NCI-H1417 treated with DMSO at 0.1 percent for 48 hours (cell line): ENCODE measurements at regions not wholly inside any gene's neighbourhood (a gene's known extent, or its start where the extent isn't known, plus 50 kb on each side); places are given as distances from the start of the nearest gene placed in this dataset.

Source experiments
- DNase-seq: peaks from one replicate; lab custom pipeline; 2025; lab: John Stamatoyannopoulos, UW

DNA sequence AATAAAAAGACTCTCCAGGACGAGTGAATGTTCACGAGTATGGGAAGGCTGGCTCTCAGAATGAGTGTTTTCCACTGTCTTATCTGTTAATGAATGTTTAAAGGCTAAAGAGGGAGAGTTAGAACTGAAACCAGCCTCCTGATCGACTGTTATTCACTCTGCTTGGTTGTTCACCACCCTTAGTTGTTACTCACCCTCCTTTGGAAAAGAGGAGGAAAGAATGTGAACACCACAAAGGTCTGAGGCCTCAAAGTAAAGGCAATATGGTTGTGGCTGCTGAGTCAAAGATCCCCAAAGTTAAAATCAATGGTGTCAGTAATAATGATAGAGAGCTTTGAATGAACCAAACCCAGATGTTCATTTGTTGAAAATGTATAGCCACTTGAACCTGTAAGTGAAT is 1793.2 kb upstream of the PCDH20 start:
- DNase-seq: no peak

DNA sequence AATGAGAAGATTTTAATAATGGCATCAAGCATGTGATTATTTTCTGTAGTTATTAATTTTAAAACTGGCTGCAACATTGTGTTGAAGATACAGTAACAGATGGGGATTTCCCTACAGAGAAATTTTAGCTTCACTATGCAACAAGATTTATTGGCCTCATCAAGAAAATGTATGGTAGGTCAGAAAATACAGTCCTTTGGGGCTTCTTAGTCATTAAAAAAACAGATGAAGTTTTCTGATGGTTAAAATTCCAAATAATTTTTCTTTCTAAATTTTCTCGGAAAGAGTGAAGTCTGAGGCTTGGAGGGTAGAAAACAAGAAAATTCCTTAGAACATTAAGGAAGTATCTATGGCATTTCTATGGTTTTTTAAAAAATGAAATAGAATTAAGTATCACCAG is 1790.8 kb upstream of the PCDH20 start:
- no peak for DNase-seq

DNA sequence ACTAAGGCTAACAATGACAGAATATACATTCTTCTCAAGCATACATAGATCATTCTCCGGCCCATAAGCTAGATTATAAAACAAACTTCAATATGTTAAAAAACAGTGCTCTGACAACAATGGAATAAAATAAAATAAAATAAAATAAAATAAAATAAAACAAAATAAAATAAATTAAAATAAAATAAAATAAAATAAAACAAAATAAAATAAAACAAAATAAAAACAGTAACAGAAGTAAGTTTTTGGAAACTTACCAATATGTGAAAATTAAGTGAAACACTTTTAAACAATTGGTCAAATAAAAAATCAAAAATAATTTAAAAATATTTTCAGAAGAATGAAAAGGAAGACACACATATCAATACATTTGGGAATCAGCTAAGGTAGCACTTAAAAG is 1785.8 kb upstream of the PCDH20 start:
- no peak for DNase-seq

DNA sequence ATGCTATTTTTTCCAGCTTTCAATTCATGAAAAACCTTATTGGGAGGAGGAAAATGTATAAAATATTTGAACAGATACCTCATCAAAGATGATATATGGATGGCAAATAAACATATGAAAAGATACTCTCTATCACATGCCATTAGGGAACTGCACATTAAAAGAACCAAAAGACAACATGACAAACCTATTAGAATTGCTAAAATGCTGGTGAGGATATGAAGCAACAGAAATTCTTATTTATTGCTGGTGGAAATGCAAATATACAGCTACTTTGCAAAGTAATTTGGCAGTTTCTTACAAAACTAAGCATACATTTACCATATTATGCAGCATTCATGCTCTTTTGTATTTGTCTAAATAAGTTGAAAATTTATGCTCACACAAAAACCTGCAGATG is 1783.9 kb upstream of the PCDH20 start:
- DNase-seq: no peak

DNA sequence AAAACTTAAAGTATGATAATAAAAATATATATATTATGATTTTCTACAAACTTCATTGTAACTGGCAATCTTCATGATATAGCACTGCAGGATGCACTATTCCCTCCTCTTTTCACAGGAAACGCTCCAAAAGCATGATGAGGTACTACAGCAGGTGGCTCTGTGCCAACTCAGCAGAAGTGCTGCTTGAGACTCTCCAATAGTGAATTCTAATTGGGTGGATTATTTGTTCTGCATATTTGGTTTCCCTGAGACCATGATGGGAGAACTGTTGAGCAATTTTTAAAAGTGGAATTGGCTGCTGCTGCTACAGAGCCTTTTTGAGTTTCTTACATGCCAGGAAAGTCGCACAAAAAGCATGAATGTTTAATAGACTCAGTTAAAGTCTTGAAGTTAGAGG is 1782.4 kb upstream of the PCDH20 start:
- DNase-seq: peak; percentile 74

DNA sequence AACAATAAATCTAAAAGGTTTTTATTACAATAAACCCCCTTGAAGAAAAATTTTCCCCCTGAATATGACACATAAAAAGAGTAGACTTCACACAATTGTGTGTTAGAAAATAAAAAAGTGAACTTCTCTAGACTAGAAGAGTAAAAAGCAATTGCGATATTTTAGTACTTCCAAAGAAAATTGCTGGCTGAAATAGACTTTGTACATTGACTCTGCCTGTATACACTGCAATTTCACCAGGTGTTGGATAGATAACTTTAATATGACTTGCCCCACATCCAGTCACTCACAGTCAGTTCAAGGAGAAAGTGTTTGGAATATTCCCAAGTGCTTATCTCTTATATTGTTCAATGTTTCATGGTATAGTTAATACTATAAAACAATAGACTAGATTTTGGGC is 1780.1 kb upstream of the PCDH20 start:
- DNase-seq: no peak

DNA sequence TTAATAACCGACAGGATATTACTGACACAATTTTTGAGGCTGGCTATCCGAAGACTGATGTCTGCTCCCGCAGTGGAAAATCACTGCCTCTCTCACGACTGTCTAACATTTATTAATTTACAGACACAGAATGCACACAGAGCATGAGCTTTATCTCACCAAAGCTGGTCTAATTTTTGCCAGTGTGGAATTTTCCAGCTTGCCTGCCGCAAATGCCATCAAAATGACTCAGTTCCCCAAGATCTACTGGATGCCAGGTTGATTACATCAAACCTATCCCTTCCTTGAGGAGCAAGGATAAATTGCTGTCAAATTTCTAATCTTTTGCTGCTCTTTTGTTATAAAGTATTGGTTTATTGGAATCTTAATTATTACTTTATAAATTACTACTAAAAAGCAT is 1775.1 kb upstream of the PCDH20 start:
- DNase-seq: no peak

DNA sequence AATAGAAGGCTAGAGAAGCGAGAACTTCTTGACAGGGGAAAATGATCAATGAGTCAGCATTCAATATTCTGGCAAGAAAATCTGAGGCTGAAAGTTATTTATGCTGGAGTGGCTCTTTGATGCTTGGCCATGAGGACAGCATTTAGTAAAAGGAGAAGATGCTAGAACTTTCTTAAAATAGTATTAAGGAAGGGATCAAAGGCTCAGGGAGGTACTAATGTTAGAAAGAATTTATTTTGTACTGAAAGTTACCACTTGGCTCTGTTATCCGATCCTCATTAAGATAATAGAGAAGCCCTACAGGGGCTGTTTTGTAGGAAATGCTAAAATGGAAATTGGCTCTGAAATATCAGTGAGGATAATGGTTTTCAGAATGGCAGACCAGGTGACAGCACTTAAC is 1774.6 kb upstream of the PCDH20 start:
- peak; percentile 68 for DNase-seq

DNA sequence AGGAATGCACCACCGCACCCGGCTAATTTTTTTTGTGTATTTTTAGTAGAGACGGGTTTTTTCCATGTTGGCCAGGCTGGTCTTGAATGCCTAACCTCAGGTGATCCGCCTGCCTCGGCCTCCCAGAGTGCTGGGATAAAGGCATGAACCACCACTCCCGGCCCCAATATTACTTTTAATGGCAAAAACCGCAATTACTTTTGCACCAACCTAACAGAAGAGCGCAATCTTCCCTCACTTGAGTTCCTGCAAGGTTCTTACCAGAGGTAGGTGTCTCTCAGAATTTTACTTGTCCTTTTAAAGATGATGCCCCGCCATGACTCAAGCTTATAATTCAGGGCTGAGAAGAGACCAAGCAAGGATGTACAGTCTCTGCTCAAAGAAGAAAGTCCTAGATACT is 1774.1 kb upstream of the PCDH20 start:
- DNase-seq: no peak

DNA sequence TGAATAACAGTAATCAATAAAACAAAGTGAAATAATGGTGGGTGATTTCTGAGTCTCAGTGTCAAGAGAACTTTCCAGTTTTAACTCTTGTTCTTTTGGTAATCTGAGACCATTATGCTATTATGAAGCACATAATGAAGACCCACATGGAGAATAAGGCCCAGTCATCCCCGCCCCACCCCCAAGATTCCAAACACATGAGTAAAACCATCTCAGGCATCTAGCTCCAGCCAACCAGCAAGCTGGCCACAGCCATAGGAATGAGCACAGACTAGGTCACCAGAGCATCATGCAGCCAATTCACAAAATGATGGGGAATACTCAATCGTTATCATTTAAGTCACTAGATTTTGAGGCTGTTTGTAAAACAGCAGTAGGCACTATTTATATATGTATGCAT is 1769.0 kb upstream of the PCDH20 start:
- no peak for DNase-seq

DNA sequence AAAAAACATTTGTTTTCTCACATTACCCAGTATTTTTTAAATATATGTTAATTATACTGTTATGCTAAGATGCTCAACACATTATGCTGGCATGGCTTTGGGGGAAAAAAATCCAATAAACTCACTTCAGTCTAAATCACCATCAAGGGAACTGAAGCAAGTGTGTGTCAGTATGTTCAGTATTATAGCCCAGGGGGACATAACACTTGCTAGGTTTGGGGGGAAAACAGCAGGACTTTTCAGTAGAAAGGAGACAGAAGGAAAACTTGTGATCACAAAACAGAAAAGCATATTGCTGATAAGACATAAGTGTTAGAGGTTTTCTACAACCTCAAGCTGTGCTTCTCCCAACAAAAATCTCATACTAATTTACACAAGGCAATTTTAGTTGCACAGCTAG is 1759.9 kb upstream of the PCDH20 start:
- no peak for DNase-seq

DNA sequence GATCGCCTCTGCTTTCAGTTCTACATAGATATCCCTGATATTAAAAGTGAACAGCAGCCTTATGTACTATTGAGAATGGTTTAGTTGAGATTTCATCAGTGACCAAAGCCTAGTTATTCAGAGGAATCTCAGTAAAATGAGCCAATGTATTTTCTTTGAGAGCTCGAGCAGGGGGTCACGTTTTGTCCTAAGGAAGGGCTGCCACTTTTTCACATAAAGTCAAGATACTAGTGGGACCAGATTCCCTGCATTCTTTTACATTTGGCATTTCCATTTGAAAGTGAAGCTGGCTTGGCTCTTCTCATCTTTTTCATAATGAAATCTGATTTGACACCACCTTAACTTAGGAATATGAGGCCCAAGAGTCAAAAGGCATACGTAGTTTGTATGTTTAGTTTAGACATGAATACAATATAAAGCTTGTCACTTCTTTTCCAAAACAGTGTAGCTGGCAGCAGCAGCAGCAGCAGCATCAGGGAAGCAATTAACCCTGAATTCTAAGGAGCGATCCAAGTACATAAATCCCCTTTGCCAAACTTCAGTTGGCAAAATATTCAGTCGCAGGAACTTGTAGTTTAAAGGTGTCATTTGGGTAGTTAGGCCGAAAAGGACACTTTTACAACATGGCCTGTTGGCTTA is 1752.2 kb upstream of the PCDH20 start:
- DNase-seq: no peak

DNA sequence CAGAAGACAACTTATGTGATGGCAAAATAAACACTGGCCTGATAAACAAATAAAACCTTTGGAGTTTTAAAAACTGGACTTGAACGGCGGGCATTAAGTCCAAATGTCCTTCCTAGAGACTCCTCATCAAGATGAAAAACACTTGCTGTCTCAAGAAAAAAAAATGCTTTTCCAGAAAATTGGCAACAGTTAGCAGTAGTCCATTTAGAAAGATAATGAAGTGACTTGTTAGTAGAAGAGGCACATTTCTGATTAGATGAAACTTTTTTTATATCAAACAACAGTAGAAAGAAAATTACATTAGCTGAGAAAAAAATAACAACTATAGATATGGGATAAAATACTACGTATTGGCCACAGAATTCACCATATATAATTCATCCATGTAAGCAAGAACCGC is 1750.7 kb upstream of the PCDH20 start:
- DNase-seq: no peak

DNA sequence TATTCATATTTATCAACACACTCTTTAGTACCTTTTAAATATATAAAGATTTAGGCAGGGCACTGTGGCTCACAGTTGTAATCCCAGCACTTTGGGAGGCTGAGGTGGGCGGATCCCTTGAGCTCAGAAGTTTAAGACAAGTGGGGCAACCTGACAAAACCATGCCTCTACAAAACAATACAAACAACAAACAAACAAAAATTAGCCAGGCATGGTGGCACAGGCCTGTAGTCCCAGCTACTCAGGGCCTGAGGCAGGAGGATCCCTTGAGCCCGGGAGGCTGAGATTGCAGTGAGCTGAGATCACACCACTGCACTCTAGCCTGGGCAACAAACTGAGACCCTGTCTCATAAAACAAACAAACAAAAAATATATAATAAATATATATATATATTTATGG is 1748.3 kb upstream of the PCDH20 start:
- no peak for DNase-seq

DNA sequence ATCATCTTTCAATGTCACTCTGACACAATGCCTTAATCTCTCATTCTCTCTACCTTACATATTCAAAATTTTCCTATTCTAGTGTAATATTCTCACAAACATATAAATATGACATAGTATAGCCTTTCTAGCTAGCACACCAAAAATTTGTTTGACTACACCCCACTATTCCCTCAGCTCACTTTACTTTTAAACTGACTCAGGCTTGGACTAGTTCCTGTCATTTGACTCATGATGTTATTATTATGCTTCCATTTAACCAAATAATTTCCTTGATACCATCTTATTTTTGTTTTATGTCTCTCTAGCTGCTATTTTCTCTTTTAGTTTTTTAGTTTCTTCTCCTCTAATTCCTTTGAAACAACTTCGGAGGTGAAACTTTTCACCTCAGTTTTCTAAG is 1745.6 kb upstream of the PCDH20 start:
- no peak for DNase-seq

DNA sequence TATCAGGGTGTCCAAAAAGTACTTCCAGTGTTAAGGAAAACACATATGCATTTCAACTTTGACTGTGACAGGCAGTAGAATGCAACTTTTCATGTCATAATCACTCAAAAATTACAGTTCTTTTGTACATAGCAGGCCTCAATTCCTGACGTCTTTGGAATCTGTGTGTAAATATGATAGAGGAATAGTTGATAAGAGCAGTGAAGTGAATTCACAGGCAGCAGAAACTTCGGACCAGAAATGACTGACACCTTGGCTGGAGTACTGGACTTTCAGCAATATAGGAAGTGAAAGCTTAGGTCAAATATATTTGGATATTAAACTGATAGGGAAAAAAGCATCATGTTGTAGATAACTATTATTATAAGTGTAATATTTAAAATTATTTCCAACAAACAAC is 1741.2 kb upstream of the PCDH20 start:
- DNase-seq: no peak

DNA sequence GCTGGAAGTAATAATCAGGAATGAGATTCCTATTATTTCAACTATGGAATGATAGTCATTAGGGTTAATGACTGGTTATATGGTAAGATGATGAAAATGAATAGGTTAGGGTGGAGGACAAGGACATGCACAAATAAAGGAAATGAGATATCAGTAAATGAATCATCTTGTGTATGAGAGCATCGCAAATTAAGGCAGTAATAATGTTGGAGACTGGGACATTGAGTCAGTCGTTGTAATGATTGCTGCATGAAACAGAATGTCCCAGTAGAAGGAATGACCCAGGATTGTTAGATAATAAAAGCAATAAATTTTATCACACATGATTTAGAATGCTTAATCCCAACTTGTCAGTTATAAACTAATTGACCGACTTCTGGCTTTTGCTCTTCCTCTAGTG is 1733.7 kb upstream of the PCDH20 start:
- DNase-seq: no peak

DNA sequence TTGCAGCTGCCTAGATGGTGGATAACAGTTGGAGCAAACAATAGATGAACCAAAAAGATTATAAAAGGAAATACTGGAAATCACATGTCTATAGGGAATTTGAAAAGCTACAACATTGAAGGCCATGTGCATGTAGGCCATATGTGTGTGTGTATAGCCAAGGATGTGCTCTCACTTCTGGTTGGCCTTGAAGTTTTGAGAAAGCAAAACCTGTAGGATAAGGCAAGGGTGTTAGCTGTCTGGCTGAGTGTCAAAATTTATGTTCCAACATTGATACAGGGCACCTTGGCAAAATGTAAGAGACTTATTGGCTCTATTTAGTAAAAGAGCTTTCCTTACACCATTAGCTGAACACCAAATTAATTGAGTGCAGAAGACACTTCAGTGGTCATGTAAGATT is 1723.6 kb upstream of the PCDH20 start:
- DNase-seq: no peak

DNA sequence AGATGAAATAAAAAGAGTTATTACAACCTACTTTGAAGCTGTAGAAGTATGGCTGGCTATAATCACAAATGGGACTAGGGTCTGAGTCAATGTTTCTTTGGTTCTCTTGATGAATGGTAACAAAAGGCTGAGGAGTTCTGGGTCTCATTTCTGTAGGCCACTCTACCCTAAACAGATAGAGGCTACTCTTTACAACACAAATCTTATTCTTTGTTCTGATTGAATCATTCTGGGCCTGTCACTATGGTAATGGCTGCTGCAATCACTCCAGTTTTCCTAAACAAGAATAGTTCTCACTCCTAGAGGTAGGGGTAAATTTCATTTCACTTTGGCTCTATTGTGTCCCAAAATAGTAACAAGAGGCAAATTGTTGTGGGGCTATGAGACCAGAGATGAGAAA is 1714.3 kb upstream of the PCDH20 start:
- no peak for DNase-seq

DNA sequence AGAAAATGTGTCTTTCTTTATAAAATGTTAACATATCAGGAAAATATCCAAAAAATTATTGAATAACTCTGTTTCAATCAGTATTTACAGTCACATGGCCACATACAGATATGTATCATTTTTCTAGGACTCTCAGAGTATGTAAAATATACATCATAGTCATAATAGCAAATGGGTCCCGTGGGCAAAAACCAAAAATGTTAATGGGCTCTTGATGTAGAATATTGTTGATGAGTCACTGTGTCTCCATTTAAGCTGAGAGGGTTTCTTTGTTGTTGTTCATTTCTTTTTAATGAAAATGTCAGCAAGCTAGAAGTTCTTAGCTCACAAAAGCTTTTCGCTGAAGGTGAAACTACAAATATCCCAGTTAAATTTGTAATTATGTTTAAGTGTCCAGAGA is 1713.1 kb upstream of the PCDH20 start:
- no peak for DNase-seq

DNA sequence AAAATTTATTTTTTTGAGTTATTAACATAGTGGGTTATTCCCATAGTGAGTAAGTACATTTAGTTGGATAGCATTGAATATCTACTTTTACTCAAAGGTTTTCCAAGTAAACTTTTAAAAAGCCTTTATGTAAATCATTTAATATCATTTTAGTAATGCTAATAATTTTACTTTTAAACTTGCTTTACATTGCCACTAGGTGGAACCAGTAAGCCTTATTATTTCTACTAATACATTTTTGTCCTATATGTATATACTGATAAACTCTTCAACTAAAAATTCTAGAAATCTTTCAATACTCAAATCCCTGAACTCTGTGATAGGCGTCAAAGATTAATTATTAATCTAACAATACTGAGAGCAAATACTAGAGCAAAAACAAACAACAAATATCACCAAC is 1709.2 kb upstream of the PCDH20 start:
- DNase-seq: peak; percentile 17

DNA sequence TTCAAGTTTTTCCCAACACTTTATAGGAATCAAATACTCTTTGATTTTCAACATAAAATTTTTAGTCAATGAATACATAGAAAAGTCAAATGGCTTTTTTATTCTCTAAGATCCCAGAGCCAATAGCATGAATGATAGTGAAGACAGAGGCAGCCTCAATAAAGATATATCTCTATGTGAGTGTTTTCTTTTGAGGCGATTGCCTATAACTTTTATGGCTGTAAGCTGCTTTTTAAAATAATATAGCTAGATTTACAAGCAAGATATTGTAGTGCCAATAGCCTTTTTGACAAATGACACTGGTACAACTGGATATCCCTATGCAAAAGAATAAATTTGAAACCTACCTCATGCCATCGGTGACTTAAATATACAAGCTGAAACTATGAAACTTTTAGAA is 1705.2 kb upstream of the PCDH20 start:
- no peak for DNase-seq

DNA sequence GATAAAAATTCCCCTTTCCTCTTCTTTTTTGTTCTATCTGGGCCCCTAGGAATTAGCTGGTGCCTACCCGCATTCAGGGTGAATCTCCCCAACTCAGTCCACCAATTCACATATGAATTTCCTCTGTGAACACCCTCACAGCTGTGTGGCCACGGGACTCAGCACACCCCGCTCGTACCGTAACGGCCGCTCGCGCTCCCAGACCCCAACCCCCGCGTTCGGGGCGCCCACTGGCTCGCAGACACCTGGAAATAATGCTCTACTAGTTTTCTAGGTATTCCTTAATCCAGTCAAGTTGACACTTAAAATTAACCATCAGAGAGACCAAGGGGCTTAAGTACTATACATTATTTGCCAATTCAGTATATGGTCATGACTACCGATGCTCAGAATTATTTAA is 1702.1 kb upstream of the PCDH20 start:
- no peak for DNase-seq

DNA sequence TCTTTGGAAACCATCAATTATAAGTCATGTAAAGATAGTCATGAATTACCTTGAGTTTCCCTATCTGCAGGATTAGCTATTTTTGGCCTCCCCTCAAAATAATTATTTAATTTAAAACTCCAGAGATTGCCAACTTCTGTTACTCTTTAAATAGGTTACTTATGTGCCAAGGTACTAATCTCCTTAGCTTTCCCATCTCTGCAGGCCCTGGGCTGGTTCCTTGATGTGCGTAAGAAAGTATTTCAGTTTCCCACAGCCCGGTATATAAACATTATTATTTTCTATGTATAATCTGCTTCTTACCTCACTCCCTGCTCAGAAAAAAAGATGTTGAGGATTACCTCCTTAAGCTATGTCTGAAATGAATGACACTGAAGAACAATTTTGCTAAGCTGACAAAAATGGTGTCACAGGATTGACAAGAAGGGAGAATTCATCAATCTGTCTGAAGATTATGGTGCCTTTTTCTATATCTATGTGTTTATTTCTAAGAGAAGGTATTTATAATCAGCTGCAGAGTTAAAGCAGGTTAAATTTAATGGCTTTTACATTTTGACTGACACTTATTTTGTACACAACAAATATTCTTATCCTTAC is 1697.2 kb upstream of the PCDH20 start:
- no peak for DNase-seq

DNA sequence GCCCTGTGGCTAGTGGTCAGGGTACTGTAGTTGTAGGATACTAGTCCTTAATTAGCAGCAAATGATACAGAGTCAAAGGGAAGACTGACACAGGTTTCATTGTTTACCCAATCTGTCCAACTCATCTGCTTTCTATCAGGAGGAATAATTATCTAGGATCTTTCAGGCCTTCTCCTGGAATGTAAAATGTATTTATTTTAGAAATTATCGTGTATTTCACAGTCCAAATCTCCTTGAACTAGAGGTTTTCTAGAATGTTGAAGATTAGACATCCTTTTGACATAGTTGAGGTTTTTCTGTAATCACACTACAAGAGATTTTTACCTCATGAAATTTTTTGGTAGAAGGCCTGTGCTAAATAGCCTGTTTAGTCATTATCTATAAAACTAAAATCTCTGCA is 1694.8 kb upstream of the PCDH20 start:
- DNase-seq: no peak
